Right lobe of liver (tissue), 6 donors: ENCODE measurements at regions not wholly inside any gene's neighbourhood (a gene's known extent, or its start where the extent isn't known, plus 50 kb on each side); places are given as distances from the start of the nearest gene placed in this dataset.

Source experiments
- ATAC-seq, 4 donors: fragments of 200-7000 bp; cut with Tn5 transposase; one replicate each; pipeline ENCODE4 v1.9.1; 2020; ENCODE audit warnings: mild to moderate bottlenecking in 4 of 4, moderate library complexity in 4 of 4
- DNase-seq, 3 donors: peaks; one replicate each; pipeline ENCODE4 v3.0.0-alpha.2; 2020
- H3K27ac ChIP-seq, 3 donors: fragments of 200-600 bp; one replicate each; pipeline ENCODE4 v1.8.0; 2022
- H3K27me3 ChIP-seq, 2 donors: fragments of 200-600 bp; one replicate each; pipeline ENCODE4 v1.8.0; 2022
- H3K36me3 ChIP-seq, 4 donors: fragments of 200-600 bp; sonication (generic) in 1 of 4; one replicate each; pipeline versions ENCODE4 v1.5.1 to v1.8.0; 2017 to 2022; ENCODE audit warnings: control low read depth in 1 of 4
- H3K4me1 ChIP-seq, 4 donors: fragments of 200-600 bp; sonication (generic) in 1 of 4; one replicate each; pipeline versions ENCODE4 v1.5.1 to v1.8.0; 2017 to 2022; ENCODE audit warnings: control low read depth in 1 of 4
- H3K4me3 ChIP-seq, 3 donors: fragments of 200-600 bp; one replicate each; pipeline ENCODE4 v1.8.0; 2022
- H3K9me3 ChIP-seq, 4 donors: fragments of 200-600 bp; sonication (generic) in 1 of 4; one replicate each; pipeline versions ENCODE4 v1.5.1 to v1.8.0; 2017 to 2022; ENCODE audit warnings: control low read depth in 1 of 4
- CTCF ChIP-seq, 4 donors: fragments of 200-600 bp in 3 of 4; fragments of 450-650 bp in 1 of 4; IDR thresholded peaks; one replicate each; pipeline versions ENCODE4 v1.5.1 to v1.8.0; 2016 to 2022; ENCODE audit warnings: antibody characterized with exemption in 4 of 4, mild to moderate bottlenecking in 2 of 4
- POLR2A ChIP-seq: fragments of 450-650 bp; IDR thresholded peaks from one replicate; pipeline ENCODE4 v1.6.1; 2017; ENCODE audit warnings: antibody characterized with exemption, mild to moderate bottlenecking
- WGBS: methylation state at CpG from one replicate; pipeline ENCODE4 v1.1.6; 2018; ENCODE audit warnings: low coverage, low lambda C conversion rate; ENCODE audit not compliant: insufficient coverage; ENCODE audit errors: missing lambda C conversion rate; 5-methylcytosine and 5-hydroxymethylcytosine counted together
- intact Hi-C, 2 donors: fragments of 100-400 bp; cut with DNase I; formaldehyde crosslinking; loops; one replicate each; pipeline versions ENCODE4 v1.11.2 to v1.14.1; 2022
- donor health status: DM: no; HTN: yes; CAD: no.
- donor health status: DM: no; HTN: no; CAD: no.
- donor health status: DM: no; HTN: no; CAD: no.
- donor health status: DM: no; HTN: yes; CAD: no.
- donor health status: DM: no; HTN: yes; CAD: no.

GRCh38 chr13:44243198-44243857 lies 130.3 kb upstream of the SERP2 start:
- WGBS, result 53% methylated on average over 7 of the region's 11 CpGs
- peak in 1 of 4 donors; percentile 21 for TF ChIP-seq CTCF (IDR thresholded peaks at IDR 0.05)
- TF ChIP-seq POLR2A, result no peak
- intact Hi-C loops, result no loop called here
- no peak for DNase-seq
- Histone ChIP-seq H3K4me1 (no peaks in the 10 kb centered on the region), H3K9me3 (no peaks in the 10 kb centered on the region), H3K27ac (no peak overlapping the region), H3K27me3 (no peaks in the 10 kb centered on the region), H3K36me3 (no peaks in the 10 kb centered on the region), H3K4me3 (no peak overlapping the region)
- ATAC-seq, result peak in 1 of 4 donors; percentile 61

- 76% methylated on average over 6 of the region's 6 CpGs for WGBS
- no peaks in the 10 kb centered on the region for H3K9me3 ChIP-seq
- no peak overlapping the region for H3K27ac ChIP-seq
- no peaks in the 10 kb centered on the region for H3K4me1 ChIP-seq
- H3K27me3 ChIP-seq, result no peaks in the 10 kb centered on the region
- DNase-seq (no peak), ATAC-seq (no peak)
- no peak overlapping the region for H3K4me3 ChIP-seq
- H3K36me3 ChIP-seq, result no peaks in the 10 kb centered on the region
- TF ChIP-seq CTCF (IDR thresholded peaks at IDR 0.05) (no peak), POLR2A (no peak)
- intact Hi-C loops, result no loop called here
Observed at GRCh38 chr13:44244288-44244687, 129.3 kb upstream of the SERP2 start.

GRCh38 chr13:44249431-44249836 lies 124.2 kb upstream of the SERP2 start:
- intact Hi-C loops, result no loop called here
- WGBS, result 38% methylated on average over 1 of the region's 1 CpG
- no peak overlapping the region for H3K4me3 ChIP-seq
- DNase-seq (no peak), ATAC-seq (no peak)
- H3K9me3 ChIP-seq, result no peaks in the 10 kb centered on the region
- H3K4me1 ChIP-seq, result no peaks in the 10 kb centered on the region
- H3K36me3 ChIP-seq, result no peaks in the 10 kb centered on the region
- H3K27me3 ChIP-seq, result no peaks in the 10 kb centered on the region
- no peak overlapping the region for H3K27ac ChIP-seq
- TF ChIP-seq CTCF (IDR thresholded peaks at IDR 0.05) (no peak), POLR2A (no peak)

GRCh38 chr13:44252938-44253337 lies 120.7 kb upstream of the SERP2 start:
- intact Hi-C loops, result no loop called here
- no peaks in the 10 kb centered on the region for H3K9me3 ChIP-seq
- no peaks in the 10 kb centered on the region for H3K27me3 ChIP-seq
- no peak overlapping the region for H3K4me3 ChIP-seq
- ATAC-seq, result no peak
- 84% methylated on average over 3 of the region's 3 CpGs for WGBS
- no peaks in the 10 kb centered on the region for H3K4me1 ChIP-seq
- no peak for DNase-seq
- no peak for TF ChIP-seq POLR2A
- H3K27ac ChIP-seq, result no peak overlapping the region
- no peaks in the 10 kb centered on the region for H3K36me3 ChIP-seq

GRCh38 chr13:44255771-44256364 lies 117.8 kb upstream of the SERP2 start:
- no peak overlapping the region for H3K27ac ChIP-seq
- ATAC-seq, result no peak
- WGBS, result 83% methylated on average over 3 of the region's 5 CpGs

More at GRCh38 chr13:44255771-44256364, 117.8 kb upstream of the SERP2 start:
- H3K36me3 ChIP-seq, result no peaks in the 10 kb centered on the region
- intact Hi-C loops, result no loop called here
- H3K27me3 ChIP-seq, result no peaks in the 10 kb centered on the region
- no peaks in the 10 kb centered on the region for H3K9me3 ChIP-seq
- TF ChIP-seq POLR2A (no peak), CTCF (IDR thresholded peaks at IDR 0.05) (no peak)
- no peak overlapping the region for H3K4me3 ChIP-seq
- H3K4me1 ChIP-seq, result no peaks in the 10 kb centered on the region
- no peak for DNase-seq
